ENCODE measurements at regions not wholly inside any gene's neighbourhood (a gene's known extent, or its start where the extent isn't known, plus 50 kb on each side); places are given as distances from the start of the nearest gene placed in this dataset.

- no peak for DNase-seq
Observed at GRCh38 chr6:109315341-109316110, 66.7 kb downstream of the CD164 start.

- no peak for DNase-seq
Observed at GRCh38 chr6:109314313-109314712, 68.0 kb downstream of the CD164 start.

- no peak for DNase-seq
Observed at GRCh38 chr6:109313139-109313538, 69.1 kb downstream of the CD164 start.

GRCh38 chr6:109311471-109311870 lies 70.8 kb downstream of the CD164 start:
- no peak for DNase-seq

- no peak for DNase-seq
Observed at GRCh38 chr6:109309917-109310316, 72.3 kb downstream of the CD164 start.

- peak; percentile 2 for DNase-seq
Observed at GRCh38 chr6:109308018-109308492, 74.2 kb downstream of the CD164 start.

- no peak for DNase-seq
Observed at GRCh38 chr6:109306733-109307132, 75.5 kb downstream of the CD164 start.

GRCh38 chr6:109305028-109305427 lies 77.2 kb downstream of the CD164 start:
- DNase-seq = no peak

- DNase-seq = no peak
Observed at GRCh38 chr6:109304284-109305015, 77.8 kb downstream of the CD164 start.

- no peak for DNase-seq
Observed at GRCh38 chr6:109303640-109304283, 78.5 kb downstream of the CD164 start.

- no peak for DNase-seq
Observed at GRCh38 chr6:109303164-109303563, 79.1 kb downstream of the CD164 start.

- DNase-seq = no peak
Observed at GRCh38 chr6:109302176-109302575, 80.1 kb downstream of the CD164 start.

- DNase-seq = no peak
Observed at GRCh38 chr6:109301418-109301817, 80.8 kb downstream of the CD164 start.

GRCh38 chr6:109300874-109301273 lies 81.4 kb downstream of the CD164 start:
- no peak for DNase-seq

- no peak for DNase-seq
Observed at GRCh38 chr6:109299776-109300564, 82.3 kb downstream of the CD164 start.

GRCh38 chr6:109299265-109299607 lies 83.0 kb downstream of the CD164 start:
- no peak for DNase-seq

GRCh38 chr6:109298605-109299264 lies 83.5 kb downstream of the CD164 start:
- no peak for DNase-seq

- no peak for DNase-seq
Observed at GRCh38 chr6:109297406-109298110, 84.7 kb downstream of the CD164 start.

- no peak for DNase-seq
Observed at GRCh38 chr6:109296971-109297372, 85.3 kb downstream of the CD164 start.

- DNase-seq = no peak
Observed at GRCh38 chr6:109296452-109296851, 85.8 kb downstream of the CD164 start.

- DNase-seq = no peak
Observed at GRCh38 chr6:109295774-109296156, 86.5 kb downstream of the CD164 start.

Data from activated T-cell treated with anti-CD3 and anti-CD28 coated beads for 4 hours (primary cell).